IPS-NIHi11 (cell line): ENCODE measurements at regions not wholly inside any gene's neighbourhood (a gene's known extent, or its start where the extent isn't known, plus 50 kb on each side); places are given as distances from the start of the nearest gene placed in this dataset.
A peak's percentile ranks its signal among the peaks of the same experiment; 100 is the strongest.

Source experiments
- DNase-seq: peaks from one replicate; pipeline ENCODE4 v3.0.0; 2012; ENCODE audit warnings: mixed read lengths, low spot score

DNA sequence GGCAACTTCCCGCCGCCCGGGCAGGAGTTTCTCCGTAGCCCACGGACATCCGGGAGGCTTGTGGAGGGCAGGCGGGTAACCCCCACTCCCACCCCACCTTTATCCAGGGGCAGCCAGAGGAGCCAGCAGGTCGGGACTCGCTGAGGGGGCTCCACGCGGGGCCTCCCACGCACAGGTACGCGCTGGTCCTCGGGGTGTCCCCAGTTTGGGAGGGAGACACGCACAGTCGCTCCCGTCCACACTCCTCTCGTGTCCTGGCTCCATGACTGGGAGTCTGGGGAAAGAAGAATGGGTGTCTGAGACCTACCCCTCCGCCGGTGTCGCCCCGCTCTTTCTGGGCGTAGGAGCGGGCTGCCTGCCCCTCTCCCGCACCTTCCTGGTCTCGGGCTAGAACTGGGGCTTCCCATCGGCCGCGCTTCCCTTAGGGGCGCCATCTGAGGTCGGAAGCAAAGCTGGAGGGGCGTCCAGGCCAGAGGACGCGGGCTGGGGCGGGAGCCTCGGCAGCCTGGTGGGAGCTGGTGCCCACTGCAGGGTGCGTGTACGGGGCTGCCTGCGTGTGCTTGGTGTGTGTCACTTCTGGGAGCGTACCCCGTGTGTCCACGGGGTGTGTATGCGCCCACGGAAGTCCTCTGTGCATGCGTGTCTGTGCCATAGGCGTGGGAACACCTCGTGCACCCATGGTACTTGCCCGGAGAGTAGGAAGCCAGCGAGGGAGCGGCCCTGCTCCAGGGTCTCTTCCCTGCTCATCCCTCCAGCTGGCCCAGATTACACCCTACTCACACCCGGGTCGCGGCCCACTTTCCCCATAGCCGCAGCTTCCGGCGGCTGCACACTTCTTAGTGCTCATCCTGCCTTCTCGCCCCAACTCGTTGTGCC lies 73.0 kb upstream of the LEP start:
- DNase-seq, result peak; percentile 22

- DNase-seq, result peak; percentile 93
These were observed 72.3 kb upstream of the LEP start for GRCh38 chr7:128168667-128169210.

DNA sequence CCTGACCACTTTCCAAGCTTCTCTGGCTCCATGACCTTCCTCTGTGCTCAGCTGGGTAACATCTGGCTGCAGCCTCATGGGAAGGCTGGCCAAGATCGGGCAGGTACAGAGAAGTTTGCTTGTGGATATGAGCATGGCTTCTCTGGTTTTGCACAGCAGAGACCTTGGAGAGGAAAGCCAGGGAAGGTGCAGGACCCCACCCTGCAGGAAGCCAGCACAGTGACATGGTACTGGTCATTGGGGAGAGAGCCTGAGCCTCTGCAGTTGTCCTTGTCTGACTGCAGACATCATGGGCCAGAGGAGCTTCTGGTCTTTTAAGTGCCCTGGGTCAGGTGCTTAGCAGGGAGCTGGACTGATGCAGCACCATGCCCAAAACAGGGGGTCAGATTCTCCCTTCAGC lies 70.6 kb upstream of the LEP start:
- DNase-seq, result no peak

GRCh38 chr7:128171342-128171918 lies 69.6 kb upstream of the LEP start:
- no peak for DNase-seq

DNA sequence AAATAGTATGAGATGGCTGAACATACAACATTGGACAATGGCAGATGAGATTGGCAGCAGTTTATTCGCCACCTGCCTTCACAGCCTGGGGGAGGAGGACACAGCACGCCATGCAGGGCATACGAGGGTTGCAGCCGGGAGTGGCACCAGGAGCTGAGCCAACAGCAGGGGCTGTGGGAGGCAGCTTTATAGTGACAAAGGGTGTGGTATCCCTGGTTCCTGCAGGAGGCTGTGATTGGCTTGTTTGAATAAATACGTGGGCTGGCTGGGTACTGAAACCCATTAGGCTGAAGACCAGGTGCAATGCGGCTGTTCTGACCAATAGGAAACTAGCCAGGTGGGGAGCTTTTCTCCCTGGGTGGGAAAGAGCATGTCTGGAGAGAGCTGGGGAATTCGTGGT lies 68.9 kb upstream of the LEP start:
- no peak for DNase-seq

DNA sequence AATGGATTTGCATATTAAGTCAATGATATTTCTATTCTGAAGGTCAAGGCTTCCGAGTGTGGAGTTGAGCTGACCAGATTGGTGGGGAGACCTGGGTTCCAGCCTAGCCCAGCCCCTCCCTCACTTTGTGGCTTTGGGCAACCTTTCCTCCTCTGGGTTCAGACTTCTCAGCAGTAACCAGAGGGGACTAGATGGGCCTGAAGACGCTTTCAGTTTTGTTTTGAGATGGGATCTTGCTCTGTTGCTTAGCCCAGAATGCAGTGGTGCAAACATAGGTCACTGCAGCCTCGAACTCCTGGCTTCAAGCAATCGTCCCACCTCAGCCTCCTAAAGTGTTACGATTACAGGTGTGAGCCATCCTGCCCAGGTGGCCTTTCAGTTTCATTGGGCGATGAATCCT lies 68.1 kb upstream of the LEP start:
- no peak for DNase-seq

DNA sequence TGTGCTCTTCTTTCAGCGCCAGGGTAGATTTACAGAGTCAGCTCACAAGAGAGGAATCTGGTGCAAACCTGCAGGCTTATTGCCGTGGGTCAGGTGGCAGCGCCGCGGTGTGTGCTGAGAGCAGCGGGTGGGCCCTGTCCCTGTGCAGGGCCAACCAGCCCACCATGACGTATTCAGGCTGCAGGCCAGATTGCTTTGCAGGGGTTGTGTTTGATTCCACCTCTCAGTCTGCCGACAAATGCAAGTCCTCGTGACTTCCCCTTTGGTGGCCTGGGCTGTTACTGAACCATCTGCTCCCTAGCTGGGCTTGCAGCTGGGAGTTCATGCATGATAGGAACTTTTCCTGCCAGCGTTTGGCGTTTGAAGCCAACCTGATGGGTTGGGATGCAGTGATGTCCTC lies 66.7 kb upstream of the LEP start:
- no peak for DNase-seq

DNA sequence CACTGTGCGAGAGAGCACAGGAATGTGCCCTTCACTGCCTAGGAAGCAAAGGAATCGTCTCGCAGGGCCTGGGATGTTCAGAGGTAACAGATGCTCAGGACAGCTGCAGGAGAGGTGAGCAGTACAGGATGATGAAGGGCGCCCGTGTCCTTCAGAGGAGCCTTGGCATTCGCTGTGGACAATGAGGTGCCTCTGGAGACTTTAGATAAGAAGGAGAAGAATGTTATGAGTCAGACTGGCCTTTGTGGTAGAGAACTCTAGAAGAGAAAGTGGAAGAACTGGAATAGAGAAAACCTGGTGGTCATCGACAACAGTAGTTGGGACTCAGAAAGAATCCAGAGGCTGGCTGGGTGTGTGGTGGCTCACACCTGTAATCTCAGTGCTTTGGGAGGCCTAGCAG lies 64.4 kb upstream of the LEP start:
- DNase-seq, result no peak

GRCh38 chr7:128177768-128178550 lies 63.1 kb upstream of the LEP start:
- DNase-seq, result no peak

- DNase-seq, result no peak
These were observed 62.5 kb upstream of the LEP start for GRCh38 chr7:128178611-128179010.

DNA sequence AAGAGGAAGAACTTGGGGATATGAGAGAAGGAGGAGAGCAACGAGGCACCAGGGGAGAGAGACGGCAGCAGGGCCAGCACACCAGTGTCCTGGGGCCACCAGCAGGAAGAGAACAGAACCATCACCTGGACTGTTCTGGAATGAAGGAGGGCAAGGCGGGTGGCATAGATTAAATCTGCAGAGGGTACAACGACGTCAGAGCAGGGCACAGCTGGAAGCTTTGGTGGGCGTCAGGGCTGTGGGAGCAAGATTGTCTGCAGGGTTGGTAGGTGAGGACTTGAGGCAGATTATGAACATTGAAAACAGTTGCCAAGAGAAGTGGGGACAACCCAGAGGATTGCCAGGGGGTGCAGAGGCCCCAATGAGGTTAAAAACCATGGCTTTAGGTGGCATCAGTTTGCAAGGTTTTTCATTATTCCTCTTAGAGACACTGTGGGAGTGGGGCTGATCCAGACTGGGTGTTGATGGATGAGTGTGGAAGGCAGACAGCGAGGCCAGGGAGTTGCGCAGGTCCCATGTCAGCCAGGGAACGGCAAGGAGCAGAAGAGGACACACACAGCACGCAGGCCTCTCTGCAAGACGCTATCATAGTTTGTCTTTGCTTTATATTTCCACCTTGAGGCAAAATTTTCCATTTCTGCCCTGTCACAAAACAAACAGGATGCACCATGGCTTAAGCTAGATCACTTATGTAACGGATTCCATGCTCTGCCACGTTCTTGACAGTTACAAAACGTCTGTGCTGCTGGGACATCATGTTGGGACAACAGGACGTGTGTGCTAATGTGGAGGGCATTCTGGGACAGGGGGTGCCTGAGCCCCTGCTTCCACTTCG lies 52.5 kb upstream of the LEP start:
- DNase-seq, result no peak

GRCh38 chr7:128189231-128189930 lies 51.7 kb upstream of the LEP start:
- no peak for DNase-seq

DNA sequence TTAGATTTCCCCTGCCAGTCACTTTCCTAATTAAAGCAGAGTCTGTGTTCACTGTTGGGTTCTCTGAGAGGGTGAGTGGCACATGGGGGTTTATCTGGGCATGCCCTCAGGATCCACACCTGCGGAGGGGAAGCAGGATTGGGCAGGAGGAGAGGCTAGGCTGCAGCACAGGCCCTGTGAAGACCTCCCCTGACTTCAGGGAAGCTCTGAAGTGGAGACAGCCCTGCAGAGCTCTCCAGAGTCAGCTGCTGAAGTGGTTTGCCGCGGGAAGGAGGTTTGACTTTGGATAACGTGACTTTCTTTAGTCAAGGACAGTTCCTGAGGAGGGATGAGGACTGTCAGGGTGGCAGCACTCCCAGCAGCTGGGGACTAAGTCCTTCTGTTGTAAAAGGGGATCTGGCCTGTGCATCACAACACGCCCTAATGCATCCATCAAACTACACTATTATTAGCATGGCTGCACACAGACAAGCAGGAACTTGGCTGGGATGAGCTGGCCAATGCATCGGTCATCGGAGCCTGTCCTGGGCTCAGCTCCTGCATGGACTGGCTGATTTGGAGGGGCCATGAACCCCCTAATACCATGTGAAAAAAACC lies 50.9 kb upstream of the LEP start:
- no peak for DNase-seq

GRCh38 chr7:128191136-128191844 lies 49.8 kb upstream of the LEP start:
- DNase-seq, result no peak
